ENCODE measurements at regions not wholly inside any gene's neighbourhood (a gene's known extent, or its start where the extent isn't known, plus 50 kb on each side); places are given as distances from the start of the nearest gene placed in this dataset.

GRCh38 chr3:17974206-17974841, 231.9 kb upstream of the TBC1D5 start:
- no peak for DNase-seq

DNA sequence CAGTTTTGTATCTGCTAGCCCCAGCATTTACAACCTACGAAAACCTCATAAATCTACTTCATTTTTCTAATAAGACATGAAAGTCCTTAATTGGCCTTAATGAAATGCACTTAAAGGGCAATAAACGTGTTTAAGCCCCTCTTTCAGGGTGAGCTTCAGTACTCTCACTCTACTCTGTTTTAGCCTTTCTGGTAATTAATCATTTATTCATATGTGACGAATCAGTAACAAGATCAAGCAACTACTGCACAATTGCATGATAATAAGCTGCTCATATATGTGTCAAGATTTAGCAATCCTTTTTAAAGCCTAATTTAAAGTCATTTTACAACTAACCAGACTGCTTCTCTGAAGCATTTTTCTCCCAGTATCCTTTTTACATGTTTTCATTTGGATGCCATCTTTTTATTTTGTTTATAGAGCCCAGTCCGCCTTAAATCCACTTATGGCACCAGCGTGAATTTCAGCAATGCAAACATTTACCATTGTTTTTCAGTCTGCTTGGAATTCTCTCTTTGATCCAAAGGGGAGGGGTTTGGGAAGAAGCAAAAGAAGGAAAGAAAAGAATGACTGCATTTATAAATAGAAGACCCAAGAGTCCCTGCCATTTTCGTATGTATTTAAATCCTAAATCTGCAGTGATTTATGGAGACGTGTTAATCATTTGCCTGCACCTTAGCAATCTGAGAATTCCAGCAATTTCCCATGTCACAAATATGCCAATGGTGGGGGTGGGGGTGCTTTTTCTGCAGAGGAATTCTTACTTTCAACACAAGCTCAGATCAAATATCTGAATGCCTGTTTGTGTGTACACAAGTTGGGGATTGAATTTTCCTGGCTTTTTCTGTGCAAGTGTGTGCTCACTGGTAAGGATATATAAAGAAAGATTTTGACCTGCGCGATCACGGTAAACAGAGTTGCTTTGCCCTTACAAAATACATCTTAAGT, 230.8 kb upstream of the TBC1D5 start:
- DNase-seq = no peak

- DNase-seq = no peak
These were observed 230.0 kb upstream of the TBC1D5 start for GRCh38 chr3:17972476-17972875.

GRCh38 chr3:17972030-17972429, 229.6 kb upstream of the TBC1D5 start:
- DNase-seq = no peak

GRCh38 chr3:17969985-17970568, 227.6 kb upstream of the TBC1D5 start:
- no peak for DNase-seq

- DNase-seq = no peak
These were observed 226.8 kb upstream of the TBC1D5 start for GRCh38 chr3:17969244-17969643.

GRCh38 chr3:17967953-17968607, 225.6 kb upstream of the TBC1D5 start:
- no peak for DNase-seq

- DNase-seq = no peak
These were observed 224.7 kb upstream of the TBC1D5 start for GRCh38 chr3:17967111-17967510.

DNA sequence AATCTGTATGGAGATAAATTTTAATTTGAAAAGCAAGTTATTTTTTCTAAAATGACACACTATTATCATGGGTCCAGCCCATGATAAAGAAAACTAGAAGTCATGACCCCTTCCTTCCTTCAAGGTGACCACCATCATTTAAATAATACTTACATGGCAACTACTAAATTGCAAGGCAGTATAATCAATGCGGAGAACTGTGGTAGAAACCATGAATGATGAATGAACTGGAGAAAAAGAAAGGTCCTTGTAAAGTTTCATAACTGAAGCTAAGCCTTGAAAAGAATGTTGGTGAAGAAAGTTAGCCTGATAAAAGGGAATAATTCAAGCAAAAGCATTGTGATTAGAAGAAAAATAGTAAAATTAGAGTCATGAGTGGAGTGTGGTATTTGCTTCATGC, 222.9 kb upstream of the TBC1D5 start:
- no peak for DNase-seq

- DNase-seq = no peak
These were observed 221.7 kb upstream of the TBC1D5 start for GRCh38 chr3:17964108-17964507.

DNA sequence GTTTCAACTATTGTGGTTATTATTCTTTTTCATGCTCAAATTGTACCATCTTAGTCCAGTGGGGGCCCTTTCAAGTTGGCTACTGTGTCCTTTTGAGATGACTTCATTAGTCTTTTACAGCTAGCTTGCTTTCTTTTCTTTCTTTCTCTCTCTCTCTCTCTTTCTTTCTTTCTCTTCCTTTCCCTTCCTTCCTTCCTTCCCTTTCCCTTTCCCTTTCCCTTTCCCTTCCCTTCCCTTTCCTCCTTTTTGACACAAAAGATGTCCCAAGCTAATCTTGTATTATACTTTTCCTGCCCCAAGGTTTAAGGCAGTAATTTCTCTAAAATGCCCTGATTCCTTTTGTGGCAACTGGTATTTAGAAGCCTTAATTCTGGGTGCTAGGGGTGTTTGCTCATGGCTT, 213.0 kb upstream of the TBC1D5 start:
- no peak for DNase-seq

GRCh38 chr3:17954801-17955200, 212.4 kb upstream of the TBC1D5 start:
- DNase-seq = no peak

DNA sequence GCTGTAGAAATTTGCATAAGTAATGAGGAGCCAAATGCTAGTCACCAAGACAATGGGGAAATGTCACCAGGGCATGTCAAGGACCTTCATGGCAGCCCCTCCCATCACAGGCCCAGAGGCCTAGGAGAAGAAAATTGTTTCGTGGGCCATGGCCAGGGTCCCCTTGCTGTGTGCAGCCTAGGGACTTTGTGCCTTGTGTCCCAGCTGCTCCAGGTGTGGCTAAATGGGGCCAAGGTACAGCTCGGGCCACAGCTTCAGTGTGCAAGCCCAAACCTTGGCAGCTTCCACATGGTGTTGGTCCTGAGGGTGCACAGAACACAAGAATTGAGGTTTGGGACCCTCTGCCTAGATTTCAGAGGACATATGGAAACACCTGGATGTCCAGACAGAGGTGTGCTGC, 208.8 kb upstream of the TBC1D5 start:
- no peak for DNase-seq

DNA sequence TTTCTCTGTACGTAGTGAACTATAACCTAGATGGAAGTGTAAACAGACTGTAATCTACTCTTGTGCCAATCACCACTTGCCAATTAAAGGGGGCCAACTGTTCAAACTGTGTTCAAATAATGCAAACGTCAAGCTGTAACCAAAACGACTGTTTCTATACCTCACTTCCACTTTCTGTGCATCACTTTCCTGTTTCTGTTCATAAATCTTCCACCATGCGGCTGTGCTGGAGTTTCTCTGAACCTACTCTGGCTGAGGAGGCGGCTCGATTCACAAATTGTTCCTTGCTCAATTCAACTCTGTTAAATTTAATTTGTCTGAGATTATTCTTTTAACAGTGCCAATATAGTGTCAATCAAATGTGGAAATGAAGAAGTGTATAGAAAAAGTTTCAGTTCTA, 206.7 kb upstream of the TBC1D5 start:
- DNase-seq = no peak

DNA sequence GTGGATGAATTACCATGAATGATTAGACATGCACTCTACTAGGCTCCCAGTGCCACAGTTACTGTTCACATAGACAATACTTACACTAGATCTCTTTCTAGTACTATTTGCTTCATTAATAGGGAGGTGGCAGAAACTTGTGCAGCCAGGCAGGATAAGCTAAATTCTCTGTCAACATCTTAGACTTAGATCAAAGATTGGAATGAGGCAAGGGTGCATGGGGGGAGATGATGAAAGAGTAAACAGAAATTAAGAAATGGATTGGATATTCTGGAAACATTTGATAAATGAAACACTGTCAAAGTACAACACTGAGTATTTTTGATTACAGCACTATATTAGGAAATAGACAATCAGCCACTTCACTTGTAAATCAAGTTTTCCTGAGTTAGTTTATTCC, 205.4 kb upstream of the TBC1D5 start:
- DNase-seq = no peak

DNA sequence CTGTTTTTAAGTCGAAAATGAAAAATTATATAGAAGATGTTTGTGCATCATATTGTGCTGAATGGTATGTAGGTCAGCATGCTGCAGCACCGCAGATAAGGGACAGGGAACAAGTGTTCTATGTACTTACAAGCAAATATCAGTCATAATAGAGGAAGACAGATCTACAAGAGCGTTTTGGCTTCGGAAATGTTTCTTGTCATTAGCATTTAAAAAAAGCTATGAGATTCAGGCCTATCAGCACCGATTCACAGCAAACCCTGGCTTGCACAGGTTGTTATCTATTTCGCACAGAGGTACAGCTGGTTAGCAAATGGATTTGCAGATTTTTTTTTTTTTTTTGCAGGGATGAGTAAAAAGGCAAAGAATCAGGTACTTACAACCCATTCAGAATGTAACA, 204.2 kb upstream of the TBC1D5 start:
- DNase-seq = no peak

- no peak for DNase-seq
These were observed 203.5 kb upstream of the TBC1D5 start for GRCh38 chr3:17945799-17946399.

DNA sequence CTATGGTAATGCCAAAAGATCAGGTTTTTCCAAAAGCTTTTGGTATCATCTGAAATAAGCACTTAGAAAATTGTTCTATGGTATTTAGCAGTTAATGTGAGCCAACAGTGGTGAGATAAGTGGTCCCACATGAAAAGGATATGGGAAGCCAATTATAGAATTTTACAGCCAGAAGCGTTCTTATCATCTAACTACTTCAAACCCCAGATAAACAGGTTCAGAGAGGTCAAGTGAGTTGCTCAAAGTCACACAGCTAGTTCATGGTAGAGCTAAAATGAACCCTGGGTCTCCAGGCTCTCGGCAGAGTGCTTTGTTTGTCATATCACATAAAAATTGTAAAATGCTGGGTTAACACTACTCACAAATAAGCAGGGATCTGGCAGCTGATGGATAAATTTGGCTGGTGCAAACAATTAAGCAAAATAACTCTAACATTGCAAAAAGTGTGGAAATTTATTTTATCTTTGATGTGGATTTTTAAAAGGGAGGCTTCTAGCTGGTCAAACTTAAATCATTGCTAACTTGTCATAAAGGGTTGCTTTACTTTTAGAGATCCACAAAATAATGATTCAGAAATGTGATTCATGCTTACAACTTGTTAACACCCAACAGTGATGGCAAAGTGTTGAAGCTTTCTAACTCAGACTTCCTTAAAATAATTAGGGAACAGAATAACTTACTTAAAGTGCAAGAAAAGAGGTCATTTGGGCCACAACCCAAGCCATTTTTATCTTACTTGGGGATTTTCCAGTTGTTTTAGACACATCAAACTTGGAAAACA, 202.8 kb upstream of the TBC1D5 start:
- DNase-seq = no peak

- DNase-seq = no peak
These were observed 200.4 kb upstream of the TBC1D5 start for GRCh38 chr3:17942856-17943255.

DNA sequence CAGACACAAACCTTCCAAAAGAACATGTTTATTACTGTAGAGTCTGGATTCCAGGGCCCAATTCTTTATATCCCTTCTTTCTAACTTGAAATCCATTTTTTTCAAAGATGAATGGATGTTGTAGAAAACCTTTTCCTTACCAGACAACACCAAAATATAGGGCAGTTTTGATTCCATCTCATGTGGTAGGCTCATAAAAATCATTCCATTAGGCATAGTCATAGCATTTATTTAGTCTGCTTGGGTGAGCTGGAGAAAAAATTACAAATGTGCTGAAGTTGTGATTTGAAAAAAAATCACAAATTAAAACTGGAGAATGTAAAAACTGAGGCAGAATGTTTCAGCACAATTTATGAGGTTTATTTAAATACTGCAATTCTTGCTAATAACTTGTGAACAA, 199.3 kb upstream of the TBC1D5 start:
- no peak for DNase-seq

DNA sequence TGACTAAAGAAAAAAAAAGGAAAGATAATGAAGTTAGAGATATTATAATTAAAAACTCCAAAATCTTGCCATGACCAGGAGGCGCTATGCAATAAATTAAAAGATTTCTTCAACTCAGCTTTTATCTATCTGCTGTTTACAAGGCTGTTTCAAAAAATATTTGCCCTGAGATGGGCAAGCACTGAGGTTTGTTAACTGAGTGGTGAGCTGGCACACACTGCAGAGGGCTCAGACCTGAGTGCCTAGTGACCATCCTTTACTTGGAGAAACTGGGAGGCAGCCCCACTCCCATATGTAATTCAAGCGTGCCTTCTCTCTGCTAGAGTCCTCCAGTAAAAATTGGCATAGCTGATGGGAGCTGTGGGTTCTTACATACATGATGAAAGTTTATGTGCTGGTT, 198.7 kb upstream of the TBC1D5 start:
- DNase-seq = no peak

GRCh38 chr3:17939157-17939556, 196.7 kb upstream of the TBC1D5 start:
- DNase-seq = no peak
